ENCODE measurements at regions not wholly inside any gene's neighbourhood (a gene's known extent, or its start where the extent isn't known, plus 50 kb on each side); places are given as distances from the start of the nearest gene placed in this dataset.
"Not testable (repeated sequence)": the region's sequence is repeated elsewhere in the genome, so short reads cannot be mapped to it uniquely, and the experiment has no call there.

- no peak for DNase-seq
These were observed 118.2 kb downstream of the ZNF22 start for GRCh38 chr10:45118929-45119328.

DNA sequence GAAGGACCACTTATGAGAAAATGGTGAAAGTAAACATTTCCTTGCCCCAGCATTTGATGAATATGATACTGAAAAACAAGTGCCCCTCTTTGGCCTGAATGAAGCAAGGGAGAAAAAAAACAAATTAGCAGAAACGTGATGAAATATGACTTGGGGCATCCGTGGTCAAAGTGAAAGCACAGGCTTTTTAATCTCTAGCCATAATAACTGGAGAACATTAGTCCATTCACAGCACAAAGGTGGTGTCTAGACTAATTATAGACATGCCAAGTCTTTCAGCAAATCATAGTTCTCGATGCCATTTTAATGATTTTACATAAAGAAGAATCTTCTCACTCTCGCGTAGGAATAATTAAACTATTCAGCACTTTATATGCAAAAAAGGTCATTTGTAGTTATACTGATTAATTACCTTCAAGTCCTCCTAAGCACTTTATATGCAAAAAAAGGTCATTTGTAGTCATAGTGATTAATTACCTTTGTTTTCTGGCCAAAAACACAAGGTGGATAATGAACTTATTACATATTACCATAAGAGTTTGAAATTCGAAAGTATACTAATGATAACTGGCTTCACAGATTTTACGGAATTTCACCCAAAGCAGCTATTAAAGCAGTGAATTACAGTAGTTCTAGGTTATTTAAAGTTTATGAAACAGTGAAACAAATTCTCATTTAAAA, 121.6 kb downstream of the ZNF22 start:
- not testable (repeated sequence) for DNase-seq

DNA sequence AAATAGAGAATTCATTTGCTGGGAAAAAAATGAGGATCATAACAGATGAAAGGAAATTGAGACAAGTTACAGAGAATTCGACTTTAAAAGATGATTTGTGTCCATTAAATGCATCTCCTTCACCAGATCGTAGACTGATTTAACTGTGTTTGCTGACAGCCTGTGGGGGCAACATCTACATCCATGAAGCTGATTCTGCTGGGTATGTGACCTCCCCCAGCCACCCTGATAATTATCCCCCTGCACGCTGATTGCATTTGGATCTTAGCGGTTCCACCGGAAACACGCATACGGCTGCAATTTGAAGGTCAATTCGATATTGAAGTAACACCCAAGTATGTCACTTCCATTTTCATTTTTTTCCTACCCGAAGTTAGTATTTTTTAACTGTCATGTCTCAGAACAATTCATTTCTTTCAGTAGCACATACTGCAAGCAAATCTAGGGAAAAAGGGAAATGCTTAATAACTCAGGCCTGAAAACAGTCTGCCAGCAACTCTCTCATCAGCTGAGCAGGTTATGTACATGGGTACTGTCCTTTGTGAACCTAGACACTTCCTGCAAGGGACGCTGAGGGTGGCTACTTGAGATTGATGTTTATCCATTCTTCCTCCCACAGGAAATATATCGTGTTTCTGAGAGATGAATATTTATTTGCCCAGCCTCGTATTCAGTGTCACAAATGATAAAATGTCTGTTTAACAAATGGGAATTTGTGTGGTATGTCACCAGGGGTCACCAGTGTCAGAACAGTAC, 134.9 kb downstream of the ZNF22 start:
- DNase-seq, result no peak

DNA sequence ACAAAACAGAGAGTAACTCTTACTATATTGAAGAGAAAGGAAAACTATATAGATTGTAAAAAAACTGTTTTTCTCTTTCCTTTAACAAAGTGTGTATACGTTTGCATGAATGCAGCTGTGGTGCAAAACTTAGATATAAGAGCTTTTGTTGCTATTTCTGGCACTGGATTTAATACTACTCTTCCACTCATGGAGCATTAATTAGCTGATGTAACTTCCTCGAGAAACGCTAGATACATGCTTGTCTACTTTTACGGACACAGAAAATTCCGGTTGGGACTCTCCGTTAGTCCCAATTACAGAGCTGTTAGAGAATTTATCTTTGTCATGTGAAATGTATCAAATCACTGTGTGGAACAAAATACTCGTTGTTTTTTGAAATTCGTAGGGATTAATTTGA, 135.5 kb downstream of the ZNF22 start:
- no peak for DNase-seq

DNA sequence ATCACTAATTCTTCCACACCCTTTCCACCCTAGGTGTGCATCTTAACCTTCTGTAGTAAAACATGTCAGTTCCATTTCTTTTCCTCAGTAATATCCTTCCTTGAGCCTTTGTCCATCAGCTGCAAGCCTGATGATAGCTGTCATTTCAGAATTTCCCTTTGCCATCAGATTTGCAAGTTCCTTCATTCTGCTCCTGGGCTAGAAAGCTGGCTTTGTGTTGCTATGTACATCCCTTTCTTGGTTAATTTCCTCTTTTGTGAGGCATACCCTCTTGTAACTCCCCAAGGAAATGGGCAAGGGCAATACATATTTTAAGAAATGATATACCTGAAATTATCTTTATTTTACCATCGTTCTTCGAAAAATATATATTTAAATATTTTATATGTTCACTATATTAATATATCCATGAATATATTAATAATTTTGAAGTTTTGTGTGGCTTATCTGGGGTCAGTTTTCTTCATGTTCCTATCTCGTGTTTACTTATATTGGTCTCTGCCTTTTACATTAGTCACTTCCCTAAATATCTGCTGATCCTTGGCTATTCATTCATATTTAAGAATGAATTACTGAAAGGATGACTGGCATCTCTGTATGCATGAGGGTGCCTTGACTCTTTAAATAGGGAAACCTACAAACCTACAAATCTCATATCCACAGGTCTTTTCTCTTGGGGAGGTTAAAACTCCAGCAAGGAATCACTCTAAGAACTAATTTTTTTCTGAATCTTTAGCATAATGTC, 143.8 kb downstream of the ZNF22 start:
- no peak for DNase-seq

GRCh38 chr10:45145143-45145542, 144.4 kb downstream of the ZNF22 start:
- not testable (repeated sequence) for DNase-seq

DNA sequence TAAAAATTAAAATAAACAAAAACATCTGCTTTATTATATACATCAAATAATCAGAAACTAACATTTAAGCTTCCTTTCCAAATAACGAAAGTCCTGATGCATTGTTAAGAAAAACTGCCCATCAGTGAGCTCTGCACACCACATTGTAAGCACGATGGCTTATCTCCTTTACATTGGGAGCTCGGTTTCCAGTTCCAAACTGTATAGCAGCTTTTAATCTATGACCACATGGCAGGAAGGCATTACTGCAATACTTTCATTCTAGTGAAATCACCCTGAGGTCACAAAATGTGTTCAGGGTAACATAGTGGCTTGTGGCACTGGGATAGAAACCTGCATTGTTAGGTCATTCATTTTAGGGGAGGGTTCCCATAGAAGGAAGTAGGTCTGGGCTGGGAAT, 146.3 kb downstream of the ZNF22 start:
- DNase-seq, result no peak

- no peak for DNase-seq
These were observed 150.3 kb downstream of the ZNF22 start for GRCh38 chr10:45150997-45151396.

GRCh38 chr10:45151467-45152214, 150.9 kb downstream of the ZNF22 start:
- DNase-seq, result no peak

DNA sequence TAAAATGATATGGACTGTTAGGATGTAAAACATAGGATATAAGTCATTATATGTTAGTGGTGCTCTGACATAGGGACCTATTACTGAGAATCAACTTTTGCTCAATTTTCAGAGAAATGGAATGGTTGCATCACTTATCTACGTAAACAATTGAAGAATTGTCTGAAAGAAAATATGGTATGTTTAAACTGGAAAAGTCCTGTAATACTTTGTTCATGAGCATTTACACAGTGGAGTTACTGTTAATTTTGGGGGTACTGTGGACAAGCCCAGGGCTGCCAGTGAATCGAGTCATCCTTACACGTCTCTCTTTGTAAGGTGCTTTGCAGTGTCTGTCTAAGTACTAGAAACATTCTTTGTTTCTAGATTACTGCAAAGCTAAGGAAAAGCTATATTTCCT, 152.0 kb downstream of the ZNF22 start:
- no peak for DNase-seq

DNA sequence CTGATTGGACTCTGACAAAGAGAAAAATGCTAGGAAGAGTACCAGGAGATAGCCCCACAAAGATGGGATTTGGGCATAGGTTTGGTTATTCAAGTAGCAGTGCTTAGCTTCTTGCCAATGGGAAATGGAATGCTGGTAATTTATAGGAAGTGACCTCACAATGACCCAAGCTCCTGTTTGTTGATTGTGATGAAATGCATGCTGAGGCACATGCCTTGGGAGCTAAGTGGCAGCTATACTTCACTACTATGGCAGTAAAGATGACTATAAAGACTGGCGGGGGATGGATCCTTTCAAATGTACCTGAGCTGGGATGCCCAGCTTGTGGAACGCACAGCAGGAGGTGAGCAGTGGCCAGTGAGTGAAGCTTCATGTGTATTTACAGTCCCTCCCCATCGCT, 153.8 kb downstream of the ZNF22 start:
- no peak for DNase-seq

DNA sequence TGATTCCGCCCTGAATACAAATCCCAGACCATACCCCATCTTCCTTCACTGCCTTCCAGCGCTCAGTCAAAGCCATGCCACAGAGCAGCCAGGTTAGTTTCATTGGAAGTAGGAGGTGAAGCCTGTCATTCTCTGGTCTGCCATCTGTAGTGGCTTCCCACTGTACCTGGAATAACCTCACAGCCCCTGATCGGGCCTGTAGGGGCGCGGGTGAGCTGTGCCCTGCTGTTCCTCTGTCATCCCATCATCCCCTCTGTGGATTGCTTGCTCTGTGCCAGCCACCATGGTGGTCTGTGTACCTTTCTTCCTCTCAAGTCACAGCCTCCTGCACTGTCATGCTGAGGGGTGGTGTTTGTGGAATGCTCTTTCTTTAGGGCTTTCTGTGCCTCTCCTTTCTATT, 155.1 kb downstream of the ZNF22 start:
- no peak for DNase-seq

DNA sequence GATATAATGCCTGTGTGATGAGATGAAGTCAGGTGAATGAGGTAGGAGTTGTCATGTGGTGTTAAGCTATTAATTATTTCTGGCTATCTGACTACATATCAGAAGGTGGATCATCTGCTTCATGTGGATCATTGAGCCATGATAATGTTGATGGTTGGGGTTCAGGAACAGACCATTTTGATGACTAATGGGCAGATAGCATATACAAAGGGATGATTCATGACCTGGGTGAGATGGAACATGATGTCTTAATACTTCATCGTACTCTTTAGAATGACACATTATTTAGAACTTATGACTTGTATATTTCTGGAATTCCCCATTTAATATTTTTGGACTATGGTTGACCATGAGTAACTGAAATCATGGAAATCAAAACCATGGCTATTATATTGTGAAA, 155.1 kb downstream of the OR13A1 start:
- no peak for DNase-seq

DNA sequence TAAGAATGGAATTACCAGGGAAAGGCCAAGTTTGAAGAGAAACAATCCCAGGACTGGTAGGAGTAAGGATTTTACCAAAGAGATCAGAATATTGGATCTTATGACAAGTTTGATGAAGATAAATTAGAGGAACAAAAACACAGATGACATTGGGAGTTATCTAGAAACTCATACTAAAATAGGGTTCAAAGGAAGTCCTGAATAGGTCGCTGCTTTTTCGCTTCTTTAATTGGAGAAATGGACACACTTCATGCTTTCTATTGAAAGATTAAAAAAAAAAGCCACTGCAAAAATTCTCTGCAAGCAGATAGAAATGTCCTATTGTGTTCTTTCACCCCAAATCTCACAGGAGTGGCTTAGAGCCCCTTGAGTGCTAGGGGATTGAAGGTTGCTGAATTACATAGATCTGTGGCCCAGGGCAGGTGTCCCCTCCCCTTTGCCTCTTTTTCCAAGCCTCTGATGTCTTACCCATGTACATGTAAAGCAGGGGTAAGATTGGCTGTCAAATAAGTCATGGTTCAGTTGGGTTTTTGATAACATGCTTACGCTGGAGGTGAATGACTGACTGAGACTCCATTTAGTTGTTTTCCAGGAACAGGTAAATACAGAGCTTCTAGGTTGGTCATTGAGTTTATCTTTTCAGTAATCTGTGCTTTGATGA, 152.0 kb downstream of the OR13A1 start:
- DNase-seq, result no peak

GRCh38 chr10:45175520-45176118, 139.8 kb downstream of the OR13A1 start:
- DNase-seq, result not testable (repeated sequence)

DNA sequence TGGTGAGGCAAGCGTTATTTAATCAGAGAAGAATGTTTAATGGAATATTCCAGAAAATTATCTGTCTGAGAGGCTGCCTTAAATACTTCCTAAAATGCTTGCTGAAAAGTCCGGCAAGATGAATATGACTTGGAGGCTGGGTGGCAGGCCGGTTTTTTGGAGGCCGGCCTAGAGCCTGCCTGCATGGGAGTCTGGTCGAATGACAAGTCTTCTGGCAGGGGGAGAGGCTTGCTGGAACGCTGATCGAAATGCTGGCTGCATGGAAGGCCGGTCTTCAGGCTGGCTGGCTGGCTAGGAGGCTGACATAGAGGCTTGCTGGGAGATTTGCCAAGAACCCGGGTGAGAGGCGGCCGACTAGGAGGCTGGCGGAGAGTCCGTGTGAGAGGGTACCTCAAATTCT, 135.7 kb downstream of the OR13A1 start:
- DNase-seq, result no peak

DNA sequence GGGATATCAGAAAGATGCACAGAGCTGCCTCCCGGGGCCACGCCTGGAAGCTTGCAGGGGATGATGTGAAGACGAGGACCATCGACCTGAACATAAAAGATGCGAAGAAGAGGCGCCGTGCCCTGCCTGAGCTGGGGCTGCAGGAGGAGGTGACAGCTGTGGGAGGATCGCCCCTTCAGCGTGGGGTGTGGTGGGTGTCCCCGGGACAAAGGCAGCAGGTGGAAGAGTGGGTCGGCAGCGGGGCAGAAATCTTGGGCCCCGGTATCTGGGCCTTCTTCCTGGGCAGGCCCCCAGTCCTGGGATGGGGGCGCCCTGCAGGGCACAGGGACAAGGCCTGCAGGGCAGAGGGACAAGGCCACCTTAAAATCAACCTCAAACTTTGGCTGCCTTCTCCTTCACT, 134.9 kb downstream of the OR13A1 start:
- no peak for DNase-seq

DNA sequence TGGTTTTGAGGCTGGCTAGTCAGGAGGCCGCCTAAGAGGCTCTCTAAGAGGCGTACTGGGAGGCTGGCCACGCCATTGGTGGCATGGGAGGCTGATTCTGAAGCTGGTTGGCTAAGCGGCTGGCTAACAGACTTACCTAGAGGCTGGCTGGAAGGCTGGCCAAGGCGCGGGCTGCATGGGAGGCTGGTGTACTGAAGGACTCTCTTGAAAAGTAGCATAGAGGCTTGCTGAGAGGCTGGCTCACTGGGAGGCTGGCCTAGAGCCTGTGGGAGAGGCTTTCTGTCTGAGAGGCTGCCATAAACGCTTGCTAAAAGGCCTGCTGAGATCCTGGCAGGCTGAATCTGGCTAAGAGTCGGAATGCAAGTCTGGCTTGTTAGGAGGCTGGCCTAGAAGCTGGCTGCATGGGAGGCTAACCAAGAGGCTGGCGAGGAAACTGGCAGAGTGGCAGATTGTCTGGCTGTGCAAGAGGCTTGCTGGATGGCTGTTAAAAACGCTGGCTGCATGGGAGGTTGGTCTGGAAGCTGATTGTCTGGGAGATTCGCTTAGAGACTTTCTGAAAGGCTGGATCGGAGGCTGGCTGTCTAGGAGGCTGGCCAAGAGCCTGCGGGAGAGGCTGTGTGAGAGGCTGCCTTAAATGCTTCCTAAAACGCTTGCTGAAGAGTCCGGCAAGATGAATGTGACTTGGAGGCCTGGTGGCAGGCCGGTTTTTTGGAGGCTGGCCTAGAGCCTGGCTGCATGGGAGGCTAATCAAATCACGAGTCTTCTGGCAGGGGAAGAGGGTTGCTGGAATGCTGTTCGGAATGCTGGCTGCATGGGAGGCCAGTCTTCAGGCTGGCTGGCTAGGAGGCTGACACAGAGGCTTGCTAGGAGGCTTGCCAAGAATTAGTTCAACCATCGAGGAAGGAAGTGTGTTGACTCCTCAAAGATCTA, 134.2 kb downstream of the OR13A1 start:
- DNase-seq, result no peak

GRCh38 chr10:45183174-45183573, 132.2 kb downstream of the OR13A1 start:
- DNase-seq, result no peak

DNA sequence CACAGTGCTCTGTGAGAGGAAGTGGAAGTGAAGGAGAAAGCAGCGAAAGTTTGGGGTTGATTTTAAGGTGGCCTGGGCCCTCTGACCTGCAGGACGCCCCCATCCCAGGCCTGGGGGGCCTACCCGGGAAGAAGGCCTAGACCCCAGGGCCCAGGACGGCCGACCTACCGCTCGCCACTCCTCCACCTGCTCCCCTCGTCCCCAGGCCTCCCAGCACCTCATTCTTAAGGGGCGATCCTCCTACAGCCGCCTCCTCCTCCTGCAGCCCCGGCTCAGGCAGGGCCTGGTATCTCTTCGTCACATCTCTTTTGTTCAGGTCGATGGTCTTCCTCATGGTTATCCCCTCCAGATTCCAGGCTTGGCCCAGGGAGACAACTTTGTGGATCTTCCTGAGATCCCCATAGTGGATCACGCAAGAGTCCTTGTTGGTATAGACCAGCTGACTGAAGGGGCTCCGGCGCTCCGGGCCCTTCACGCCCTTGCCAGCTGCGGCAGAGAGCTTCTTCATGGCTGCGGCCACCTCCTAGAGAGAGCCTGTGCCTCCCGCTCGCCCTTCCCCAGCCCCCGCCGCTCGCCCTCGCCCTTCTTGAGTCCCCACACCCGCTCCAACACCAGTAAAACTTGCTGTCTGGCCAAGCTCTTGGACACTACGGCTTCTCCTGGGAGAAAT, 117.5 kb downstream of the OR13A1 start:
- DNase-seq, result no peak

Measured in hindlimb muscle (tissue), 1 donor.